SK-N-MC (cell line): ENCODE measurements at regions not wholly inside any gene's neighbourhood (a gene's known extent, or its start where the extent isn't known, plus 50 kb on each side); places are given as distances from the start of the nearest gene placed in this dataset.

Source experiments
- DNase-seq: peaks from one replicate; pipeline ENCODE4 v3.0.0-alpha.2; 2011; ENCODE audit warnings: low read depth, low spot score
- H3K27ac ChIP-seq: fragments of 200-600 bp; sonication (generic); 2 replicates; pipeline ENCODE4 v1.5.1; 2016; ENCODE audit warnings: mixed run types
- H3K36me3 ChIP-seq: fragments of 200-600 bp; sonication (generic); 2 replicates; pipeline ENCODE4 v1.6.1; 2017; ENCODE audit warnings: antibody characterized with exemption, low read length, mixed read lengths; ENCODE audit not compliant: insufficient read depth
- H3K4me3 ChIP-seq: fragments of 200-600 bp; sonication (generic); 2 replicates; pipeline ENCODE4 v1.5.1; 2016
- H3K9ac ChIP-seq: fragments of 200-600 bp; sonication (generic); 2 replicates; pipeline ENCODE4 v1.8.0; 2017; ENCODE audit warnings: mixed run types, mixed read lengths; ENCODE audit not compliant: insufficient read length
- H3K9me3 ChIP-seq: fragments of 200-600 bp; sonication (generic); 2 replicates; pipeline ENCODE4 v1.6.1; 2017; ENCODE audit warnings: low read depth, mild to moderate bottlenecking, antibody characterized with exemption, low read length, moderate library complexity, mixed read lengths
- EZH2 ChIP-seq: fragments of 200-600 bp; sonication (generic); IDR thresholded peaks from one replicate; pipeline ENCODE4 v1.6.1; 2017; ENCODE audit warnings: antibody characterized with exemption
- FOXP2 ChIP-seq: optimal IDR thresholded peaks from 2 replicates; pipeline ENCODE3; 2011; ENCODE audit warnings: mild to moderate bottlenecking, moderate library complexity; ENCODE audit not compliant: insufficient read depth; ENCODE audit errors: extremely low read length, control extremely low read depth
- POLR2AphosphoS5 ChIP-seq: IDR thresholded peaks from 2 replicates; pipeline ENCODE4 v1.6.1; 2012; ENCODE audit warnings: mild to moderate bottlenecking, low read depth, low read length, borderline replicate concordance

DNA sequence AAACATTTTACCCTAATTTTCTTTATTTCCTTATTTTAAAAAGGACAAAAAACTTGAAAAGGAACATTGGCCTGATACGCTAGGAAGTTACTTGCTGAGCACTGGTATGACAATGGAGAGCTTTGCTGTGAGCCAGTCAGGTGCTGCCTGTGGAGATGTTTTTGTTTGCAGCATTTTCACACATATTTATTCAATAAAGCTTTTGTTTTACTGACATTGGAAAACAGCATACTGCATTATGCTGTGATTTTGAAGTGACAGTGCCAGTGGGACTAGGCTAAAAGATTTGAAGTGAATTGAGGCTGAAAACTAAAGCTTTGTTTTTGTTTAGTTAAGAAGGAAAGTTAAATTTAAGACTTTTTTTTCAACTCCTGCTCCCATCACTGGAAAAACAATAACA lies 470.7 kb upstream of the ZEB2 start:
- Histone ChIP-seq H3K4me3 (no peak overlapping the region), H3K27ac (no peak overlapping the region), H3K9ac (no peak overlapping the region), H3K36me3 (no peaks in the 10 kb centered on the region), H3K9me3 (no peaks in the 10 kb centered on the region)
- no peak for DNase-seq
- TF ChIP-seq POLR2AphosphoS5 (no peak), FOXP2 (no peak), EZH2 (no peak)

DNA sequence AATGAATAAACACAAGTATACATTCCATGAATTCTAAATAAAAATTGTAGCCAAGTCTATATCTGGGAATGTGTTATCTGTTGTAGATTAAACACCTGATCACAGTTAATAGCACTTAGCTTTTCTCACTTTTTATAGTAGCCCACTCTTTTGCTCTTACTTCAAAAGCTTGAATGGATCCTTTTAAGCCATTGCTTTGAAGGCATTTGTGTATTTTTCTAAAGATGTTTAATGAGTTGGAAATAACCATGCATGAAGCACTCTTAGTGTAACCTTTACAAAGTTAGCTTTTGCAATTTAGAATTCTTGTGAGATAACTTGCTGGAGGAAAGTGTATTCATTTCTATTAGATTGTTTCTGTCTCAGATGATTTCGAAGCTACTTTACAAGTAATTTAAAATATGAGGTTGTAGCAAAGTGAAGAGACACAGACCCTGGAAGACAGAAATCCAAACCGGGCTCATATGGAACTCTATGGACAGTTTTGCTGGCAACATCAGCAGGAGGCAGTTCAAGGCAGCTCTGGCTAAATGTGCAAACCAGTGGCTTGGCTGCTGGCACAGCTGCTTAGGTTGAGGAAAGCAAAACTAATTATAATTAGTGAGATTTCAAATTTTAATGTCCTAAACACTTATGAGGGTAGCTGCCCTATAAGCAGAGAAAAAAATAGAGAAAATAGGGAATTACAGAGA lies 469.8 kb upstream of the ZEB2 start:
- H3K4me3 ChIP-seq, result no peak overlapping the region
- no peaks in the 10 kb centered on the region for H3K9me3 ChIP-seq
- DNase-seq, result no peak
- H3K36me3 ChIP-seq, result no peaks in the 10 kb centered on the region
- TF ChIP-seq EZH2, result no peak
- no peak for TF ChIP-seq POLR2AphosphoS5
- no peak for TF ChIP-seq FOXP2
- H3K27ac ChIP-seq, result no peak overlapping the region
- no peak overlapping the region for H3K9ac ChIP-seq

DNA sequence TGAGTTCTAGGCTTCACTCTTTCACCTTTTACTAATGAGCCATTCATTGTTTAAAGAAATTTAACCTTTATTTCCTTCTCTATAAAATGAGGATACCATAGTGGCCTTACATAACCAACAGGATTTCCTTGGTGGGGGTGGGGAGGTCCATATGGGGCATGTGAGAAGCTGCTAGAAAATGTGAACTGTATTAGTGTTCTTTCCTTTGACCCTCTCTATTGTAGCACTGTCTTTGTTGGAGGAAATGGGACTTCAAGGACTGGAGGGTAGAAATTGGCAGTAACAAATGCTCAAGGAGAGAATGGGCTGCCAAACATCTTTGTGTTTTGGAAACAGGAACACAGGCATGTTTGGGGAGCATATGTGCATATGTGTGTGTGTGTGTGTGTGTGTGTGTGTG lies 468.7 kb upstream of the ZEB2 start:
- no peak overlapping the region for H3K27ac ChIP-seq
- H3K36me3 ChIP-seq, result no peaks in the 10 kb centered on the region
- H3K4me3 ChIP-seq, result no peak overlapping the region
- H3K9ac ChIP-seq, result no peak overlapping the region
- no peak for DNase-seq
- no peaks in the 10 kb centered on the region for H3K9me3 ChIP-seq
- TF ChIP-seq FOXP2 (no peak), EZH2 (no peak), POLR2AphosphoS5 (no peak)

DNA sequence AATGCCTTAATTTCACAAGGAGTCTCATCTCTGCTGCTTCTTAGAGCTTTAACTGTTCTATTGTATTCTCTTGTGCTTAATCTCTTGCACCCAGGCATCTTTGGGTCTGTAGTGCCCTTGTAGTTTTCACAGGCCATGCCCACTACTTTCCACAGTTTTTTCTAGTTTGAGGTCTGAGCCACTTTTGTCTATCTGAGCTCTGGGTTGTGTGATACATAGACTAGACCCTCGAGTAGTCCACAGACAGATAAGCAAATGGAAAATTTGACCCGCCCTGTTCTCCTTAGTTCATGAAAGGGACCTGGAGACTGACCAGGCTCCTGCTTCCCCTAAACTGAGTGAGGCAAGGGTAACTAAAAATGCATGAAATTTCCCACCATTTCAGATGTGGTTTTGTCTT lies 466.8 kb upstream of the ZEB2 start:
- Histone ChIP-seq H3K36me3 (no peaks in the 10 kb centered on the region), H3K9ac (no peak overlapping the region), H3K9me3 (no peaks in the 10 kb centered on the region), H3K4me3 (no peak overlapping the region), H3K27ac (no peak overlapping the region)
- no peak for DNase-seq
- TF ChIP-seq POLR2AphosphoS5 (no peak), FOXP2 (no peak), EZH2 (no peak)

DNA sequence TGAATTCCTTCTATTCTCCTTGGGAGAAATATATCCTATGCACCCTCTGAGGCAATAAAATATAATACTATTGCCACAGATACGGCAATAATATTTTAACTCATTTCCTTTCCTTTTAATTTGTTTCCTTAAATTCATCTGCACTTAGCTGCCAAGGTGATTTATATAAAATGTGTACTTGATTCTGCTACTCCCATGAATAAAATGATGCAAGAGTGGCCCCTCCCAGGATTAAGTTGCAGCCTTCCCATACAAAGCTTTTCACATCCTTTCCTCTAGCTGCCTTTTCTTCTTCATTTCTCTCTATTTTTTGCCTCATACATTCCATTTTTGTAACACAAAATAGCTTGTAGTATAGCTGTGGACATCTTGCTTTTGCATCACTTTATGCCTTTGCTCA lies 464.1 kb upstream of the ZEB2 start:
- peak overlapping the region; percentile 17; the same call in 1 of the 2 replicates for H3K27ac ChIP-seq

DNA sequence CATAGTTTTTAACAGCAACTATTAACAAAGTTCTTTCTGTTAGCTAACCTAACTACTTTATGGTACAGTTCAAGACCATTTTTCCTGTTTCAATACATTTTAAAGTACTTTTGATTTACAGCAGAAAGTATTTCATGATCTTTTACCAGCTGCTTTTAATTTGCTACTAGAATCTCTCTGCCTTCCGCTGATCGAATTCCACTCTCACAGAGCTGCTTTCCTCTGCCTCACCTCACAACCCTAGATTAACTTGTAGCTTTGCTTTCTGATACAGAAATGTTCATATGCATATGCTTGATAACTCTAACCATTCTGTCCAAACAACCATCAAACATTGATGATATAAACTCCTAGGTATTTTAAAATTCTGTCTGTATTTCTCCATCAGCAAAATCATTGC lies 463.2 kb upstream of the ZEB2 start:
- DNase-seq, result peak; percentile 16
- peak overlapping the region; percentile 22; the same call in 1 of the 2 replicates for H3K4me3 ChIP-seq
- TF ChIP-seq POLR2AphosphoS5, result no peak
- TF ChIP-seq EZH2, result no peak
- TF ChIP-seq FOXP2, result no peak
- peak overlapping the region; percentile 7 for H3K9ac ChIP-seq
- H3K36me3 ChIP-seq, result no peaks in the 10 kb centered on the region
- H3K27ac ChIP-seq, result no peak overlapping the region
- H3K9me3 ChIP-seq, result no peaks in the 10 kb centered on the region

More for the DNA sequence above, 464.1 kb upstream of the ZEB2 start:
- Histone ChIP-seq H3K9me3 (no peaks in the 10 kb centered on the region), H3K4me3 (0 out of 2 replicates have a peak overlapping the region, but pooled peaks have one; percentile 8), H3K36me3 (no peaks in the 10 kb centered on the region), H3K9ac (no peak overlapping the region)
- TF ChIP-seq FOXP2 (no peak), POLR2AphosphoS5 (peak; percentile 25; the same call in 1 of the 2 replicates), EZH2 (no peak)
- DNase-seq, result peak; percentile 61

DNA sequence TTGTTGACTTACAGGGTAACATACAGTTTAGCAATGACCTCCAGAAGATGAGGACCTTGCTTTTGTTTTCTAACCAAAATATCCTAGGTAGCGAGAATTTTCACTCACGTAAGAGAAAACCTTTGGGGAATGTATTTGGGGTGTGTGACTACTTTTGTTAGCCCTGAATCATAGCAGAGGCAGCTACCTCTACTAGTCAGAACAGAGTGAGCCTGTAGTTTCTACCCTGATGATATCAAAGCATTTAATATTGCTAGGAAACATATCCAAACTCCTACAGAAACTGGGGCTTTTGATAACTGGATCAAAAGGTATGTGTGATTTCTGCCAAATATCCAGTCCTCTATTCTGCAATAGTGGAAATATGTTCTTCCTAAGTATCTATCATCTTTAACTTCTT lies 462.6 kb upstream of the ZEB2 start:
- Histone ChIP-seq H3K4me3 (no peak overlapping the region), H3K9me3 (no peaks in the 10 kb centered on the region), H3K36me3 (no peaks in the 10 kb centered on the region), H3K9ac (no peak overlapping the region), H3K27ac (no peak overlapping the region)
- TF ChIP-seq EZH2 (no peak), FOXP2 (no peak), POLR2AphosphoS5 (no peak)
- DNase-seq, result no peak

DNA sequence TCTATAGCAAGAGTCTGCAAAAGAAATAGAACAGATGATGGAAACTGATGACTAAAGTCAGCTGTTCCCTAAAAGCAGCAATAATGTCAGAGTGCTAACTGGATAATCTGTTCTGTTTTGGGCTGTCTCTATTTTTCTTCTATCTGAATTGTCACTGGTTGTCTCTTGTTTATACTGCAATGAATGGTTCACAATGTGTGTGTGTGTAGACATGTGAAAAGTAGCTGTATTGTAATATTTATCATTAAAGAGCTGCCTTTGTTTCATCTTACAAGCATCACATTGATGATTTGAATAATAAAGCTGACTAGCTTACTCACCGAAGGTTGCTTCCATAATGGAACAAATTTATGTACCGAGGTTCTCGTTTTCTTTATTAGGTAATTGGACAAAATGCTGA lies 456.0 kb upstream of the ZEB2 start:
- Histone ChIP-seq H3K36me3 (no peaks in the 10 kb centered on the region), H3K27ac (no peak overlapping the region), H3K4me3 (no peak overlapping the region), H3K9me3 (no peaks in the 10 kb centered on the region), H3K9ac (no peak overlapping the region)
- TF ChIP-seq POLR2AphosphoS5 (no peak), EZH2 (no peak), FOXP2 (no peak)
- no peak for DNase-seq

DNA sequence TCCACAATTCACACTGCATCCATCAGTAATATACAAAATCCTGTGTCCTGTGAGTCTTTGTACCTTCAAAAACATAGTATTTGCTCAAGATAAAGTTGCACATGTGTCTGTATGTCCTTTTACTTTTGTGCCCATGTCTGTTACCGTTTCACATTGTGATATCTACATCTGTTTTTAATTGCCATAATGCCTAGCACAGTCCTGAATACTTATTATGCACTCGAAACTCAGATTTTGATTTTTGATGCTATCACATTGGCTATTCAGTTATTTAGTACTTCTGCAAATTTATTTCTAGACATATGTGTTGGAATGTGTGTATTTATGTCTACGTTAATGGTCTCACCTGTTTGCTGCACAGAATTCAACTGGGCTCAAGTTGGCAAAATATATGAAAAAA lies 452.8 kb upstream of the ZEB2 start:
- DNase-seq, result no peak
- TF ChIP-seq POLR2AphosphoS5 (no peak), FOXP2 (no peak), EZH2 (no peak)

More for the DNA sequence above, 452.8 kb upstream of the ZEB2 start:
- no peak overlapping the region for H3K27ac ChIP-seq
- H3K36me3 ChIP-seq, result no peaks in the 10 kb centered on the region
- H3K4me3 ChIP-seq, result no peak overlapping the region
- H3K9me3 ChIP-seq, result no peaks in the 10 kb centered on the region
- no peak overlapping the region for H3K9ac ChIP-seq
